A673 (cell line): ENCODE measurements at regions not wholly inside any gene's neighbourhood (a gene's known extent, or its start where the extent isn't known, plus 50 kb on each side); places are given as distances from the start of the nearest gene placed in this dataset.

Source experiments
- CTCF ChIP-seq: fragments of 300-800, 200-600 bp; sonication (generic); conservative IDR thresholded peaks from 2 replicates; pipeline ENCODE4 v1.5.1; 2017; ENCODE audit warnings: low read depth, mild to moderate bottlenecking, antibody characterized with exemption, low read length, moderate library complexity, mixed read lengths
- EZH2 ChIP-seq: fragments of 200-600 bp; sonication (generic); IDR thresholded peaks from 2 replicates; pipeline ENCODE4 v1.6.1; 2017; ENCODE audit warnings: borderline replicate concordance, low read depth, mild to moderate bottlenecking, mixed read lengths, antibody characterized with exemption, low read length; ENCODE audit not compliant: poor library complexity, severe bottlenecking

- TF ChIP-seq CTCF = no peak
- no peak for TF ChIP-seq EZH2
Measured at GRCh38 chr10:109089779-109090178, 833.5 kb downstream of the XPNPEP1 start.
